Motor neuron (in vitro differentiated cells): ENCODE measurements at regions not wholly inside any gene's neighbourhood (a gene's known extent, or its start where the extent isn't known, plus 50 kb on each side); places are given as distances from the start of the nearest gene placed in this dataset.

Experiments
- ATAC-seq, 8 experiments: fragments of 200-7000 bp; cut with Tn5 transposase; replicated peaks in 6 of 8; 2 replicates each; pipeline ENCODE4 v1.8.0; 2021; ENCODE audit warnings: mild to moderate bottlenecking in 8 of 8, moderate library complexity in 8 of 8
- H3K27ac ChIP-seq, 2 donors: fragments of 250-450 bp; sonication (Bioruptor Pico); 2 replicates each; pipeline ENCODE4 v1.9.0; 2021; ENCODE audit warnings: antibody characterized with exemption in 2 of 2, mild to moderate bottlenecking in 2 of 2, moderate library complexity in 1 of 2
- H3K4me1 ChIP-seq, 2 donors: fragments of 250-450 bp; sonication (Bioruptor Pico); replicated peaks in 1 of 2; 2 replicates each; pipeline ENCODE4 v1.6.1; 2021; ENCODE audit warnings: antibody characterized with exemption in 2 of 2, mild to moderate bottlenecking in 2 of 2, moderate library complexity in 1 of 2
- H3K4me3 ChIP-seq, 5 donors: fragments of 250-450 bp; sonication (Bioruptor Pico); 2 replicates each; pipeline ENCODE4 v1.9.0; 2021; ENCODE audit warnings: antibody characterized with exemption in 5 of 5, mild to moderate bottlenecking in 5 of 5, moderate library complexity in 4 of 5
- WGBS, 10 experiments: fragments of 450-650 bp; shearing (Covaris generic); methylation state at CpG; one replicate each; pipeline ENCODE4 v1.0.0; 2022; 5-methylcytosine and 5-hydroxymethylcytosine counted together
- in situ Hi-C, 9 experiments: fragments of 400-800 bp; cut with MboI; loops; one replicate each; pipeline ENCODE4 v1.15.0; 2021; ENCODE audit warnings: low sequenced_read_pairs in 9 of 9, low pct_unique_long_range_greater_than_20kb in 2 of 9; ENCODE audit not compliant: unreplicated experiment in 9 of 9

DNA sequence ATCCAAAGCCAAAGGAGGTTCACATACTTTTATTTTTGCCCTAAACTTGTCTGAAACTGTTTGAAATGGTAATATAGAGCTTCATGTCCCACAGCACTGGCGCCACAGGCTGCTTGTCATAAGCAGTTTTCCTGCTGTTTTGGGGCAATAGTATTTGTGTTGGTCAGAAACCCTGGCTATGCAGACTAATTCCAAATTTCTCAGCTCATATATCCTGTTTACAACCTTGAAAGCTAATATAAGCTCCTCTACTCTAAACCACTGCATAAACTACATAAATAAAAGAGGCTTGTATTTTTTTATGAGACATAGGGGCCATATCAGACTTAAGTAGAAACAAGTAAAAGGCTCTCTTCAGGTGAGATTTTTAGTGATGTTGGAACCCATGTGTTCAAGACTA lies 736.8 kb upstream of the ID2 start:
- no peak overlapping the region for H3K27ac ChIP-seq
- in situ Hi-C loops = no loop called here
- no peak overlapping the region for H3K4me3 ChIP-seq
- H3K4me1 ChIP-seq = no peaks in the 10 kb centered on the region
- no peak for ATAC-seq
- 63 to 100% (median 85%) methylated on average over 1 of the region's 1 CpG; no CpG with 5 or more reads in 2 of the 10 experiments for WGBS, 10 experiments

DNA sequence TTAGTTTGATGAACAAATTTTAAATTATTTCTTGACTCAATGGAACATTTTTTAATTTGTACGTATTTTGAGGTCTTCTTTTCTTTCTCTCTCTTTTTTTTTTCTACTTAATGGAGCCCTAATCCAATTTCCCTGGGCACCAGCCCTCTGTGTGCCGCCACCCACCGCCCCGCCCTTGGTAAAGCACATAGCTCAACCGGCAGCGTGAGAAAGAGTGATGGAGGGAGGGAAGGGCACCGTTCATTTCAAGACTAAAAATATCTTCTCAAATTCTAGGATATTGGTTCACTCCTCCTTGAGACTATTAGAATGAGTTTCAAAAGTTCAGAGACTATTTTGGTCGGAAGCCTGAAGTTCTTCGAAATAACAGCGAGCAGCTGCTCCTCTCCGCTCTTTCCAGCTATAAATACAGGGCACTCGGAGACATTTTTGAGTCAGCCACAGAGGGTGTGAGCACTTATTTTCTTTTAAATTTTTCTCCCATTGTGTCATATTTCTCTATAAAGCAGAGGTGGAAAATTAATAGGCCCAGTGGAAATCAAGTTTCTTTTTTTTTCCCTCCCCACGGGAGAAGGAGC lies 731.7 kb upstream of the ID2 start:
- in situ Hi-C loops = no loop called here
- 11 to 97% (median 79%) methylated on average over 6 to 12 of the region's 13 CpGs; no CpG with 5 or more reads in 2 of the 10 experiments for WGBS, 10 experiments
- ATAC-seq = peak in 1 of 8 experiments; percentile 17
- H3K4me1 ChIP-seq = peaks cover 7 to 15% of the 10 kb centered on the region in 2 donors
- no peak overlapping the region for H3K4me3 ChIP-seq
- H3K27ac ChIP-seq = no peak overlapping the region

DNA sequence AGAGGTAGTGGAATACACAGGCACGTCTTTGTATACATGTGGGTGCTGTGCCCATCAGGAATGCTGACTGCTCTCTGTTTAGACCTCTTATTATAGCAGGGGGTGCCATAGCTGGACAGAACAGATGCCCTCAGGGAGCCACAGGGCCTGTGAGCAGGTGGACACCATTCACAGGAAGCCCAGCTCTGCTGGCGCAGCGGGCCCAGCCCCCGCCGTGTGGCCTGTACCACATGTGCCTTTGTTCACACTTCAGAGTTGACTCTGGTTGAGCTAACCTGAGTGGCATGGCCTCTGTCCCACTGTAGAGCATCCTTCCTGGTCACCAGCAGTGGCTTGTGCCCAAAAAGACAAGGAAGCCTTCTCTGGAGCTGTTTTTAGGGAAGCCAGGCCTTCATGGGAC lies 730.9 kb upstream of the ID2 start:
- no peak overlapping the region for H3K27ac ChIP-seq
- ATAC-seq = no peak
- WGBS, 10 experiments = 80 to 89% (median 89%) methylated on average over 1 to 3 of the region's 5 CpGs; no CpG with 5 or more reads in 7 of the 10 experiments
- H3K4me1 ChIP-seq = peaks cover 7 to 16% of the 10 kb centered on the region in 2 donors
- H3K4me3 ChIP-seq = no peak overlapping the region
- in situ Hi-C loops = no loop called here

DNA sequence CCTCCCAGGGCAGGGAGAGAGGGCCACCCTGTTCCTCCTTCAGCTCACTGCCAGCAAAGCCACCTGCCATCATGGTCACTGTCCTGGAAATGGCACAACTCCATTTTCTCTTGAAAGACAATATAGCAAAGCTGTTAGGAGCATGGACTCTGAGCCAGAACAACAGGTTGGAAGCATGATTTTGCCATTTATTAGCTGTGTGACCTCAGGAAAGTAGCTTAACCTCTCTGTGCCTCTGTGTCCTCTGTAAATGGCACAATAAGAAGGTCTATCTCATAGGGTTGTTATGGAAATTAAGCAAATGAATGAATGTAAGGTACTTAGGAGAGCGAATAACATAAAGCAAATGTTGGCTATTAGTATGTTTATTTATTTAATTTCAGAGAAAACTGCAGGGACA lies 730.4 kb upstream of the ID2 start:
- Histone ChIP-seq H3K27ac (no peak overlapping the region), H3K4me3 (no peak overlapping the region), H3K4me1 (peaks cover 7 to 16% of the 10 kb centered on the region in 2 donors)
- ATAC-seq = no peak
- in situ Hi-C loops = no loop called here
- 83 to 100% (median 100%) methylated on average over 1 of the region's 1 CpG; no CpG with 5 or more reads in 5 of the 10 experiments for WGBS, 10 experiments

DNA sequence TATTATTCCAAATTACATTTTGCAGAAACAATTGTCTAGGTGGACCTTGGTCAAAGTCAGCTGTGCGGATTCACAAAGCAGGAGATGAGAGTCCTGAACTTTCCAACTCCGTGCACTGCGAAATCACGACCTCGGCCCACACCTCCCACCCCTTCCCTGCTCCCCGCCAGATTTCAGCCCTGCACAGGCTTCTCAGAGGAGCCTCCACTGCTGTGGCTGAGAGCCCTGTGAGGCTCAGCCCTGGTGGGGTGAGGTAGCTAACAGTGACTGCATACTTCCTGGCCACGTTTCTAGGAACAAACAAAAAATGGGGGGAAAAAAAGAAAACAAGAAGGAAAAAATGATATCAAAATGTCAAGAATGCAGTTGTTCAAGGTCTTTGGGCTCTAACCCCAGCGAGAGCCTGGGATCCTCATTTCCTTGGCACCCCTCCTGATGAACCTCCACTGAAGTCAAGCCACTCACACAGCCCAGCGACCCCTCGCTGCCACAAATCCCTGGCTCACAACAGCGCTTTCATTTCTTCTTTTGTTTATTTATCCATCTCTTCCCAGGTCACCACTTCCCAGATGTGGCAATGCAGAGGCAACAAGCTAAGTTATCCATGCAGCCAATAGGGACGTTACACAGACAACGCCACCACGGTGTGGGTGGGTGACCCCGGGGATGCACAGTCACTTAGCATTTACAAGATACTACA lies 729.7 kb upstream of the ID2 start:
- H3K27ac ChIP-seq = no peak overlapping the region
- 60 to 93% (median 86%) methylated on average over 3 to 9 of the region's 15 CpGs; no CpG with 5 or more reads in 1 of the 10 experiments for WGBS, 10 experiments
- H3K4me3 ChIP-seq = no peak overlapping the region
- ATAC-seq = no peak
- in situ Hi-C loops = no loop called here
- peaks cover 7 to 16% of the 10 kb centered on the region in 2 donors for H3K4me1 ChIP-seq

DNA sequence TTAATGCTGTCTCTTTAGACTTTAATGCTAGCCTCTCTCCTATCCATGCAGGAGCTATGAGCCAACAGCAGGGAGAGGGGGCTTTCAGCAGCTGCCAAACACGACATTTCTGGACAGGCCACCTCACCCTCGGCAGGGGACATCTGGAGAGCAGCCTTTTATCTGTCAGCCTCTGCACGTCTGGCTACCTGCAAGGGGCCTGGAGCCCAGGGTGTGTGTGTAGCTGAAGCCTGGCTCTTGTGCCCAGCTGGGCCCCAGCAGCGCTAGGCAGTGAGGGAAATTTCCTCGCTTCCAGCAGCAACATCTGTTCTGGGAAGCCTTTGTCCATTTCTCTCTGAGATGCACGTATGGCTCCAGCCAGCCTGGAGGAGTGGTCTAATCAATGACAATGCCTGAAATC lies 728.7 kb upstream of the ID2 start:
- in situ Hi-C loops = no loop called here
- 0 to 58% (median 43%) methylated on average over 1 to 4 of the region's 6 CpGs; no CpG with 5 or more reads in 3 of the 10 experiments for WGBS, 10 experiments
- peak in 5 of 8 experiments; percentile 19 to 65 (median 40) for ATAC-seq

DNA sequence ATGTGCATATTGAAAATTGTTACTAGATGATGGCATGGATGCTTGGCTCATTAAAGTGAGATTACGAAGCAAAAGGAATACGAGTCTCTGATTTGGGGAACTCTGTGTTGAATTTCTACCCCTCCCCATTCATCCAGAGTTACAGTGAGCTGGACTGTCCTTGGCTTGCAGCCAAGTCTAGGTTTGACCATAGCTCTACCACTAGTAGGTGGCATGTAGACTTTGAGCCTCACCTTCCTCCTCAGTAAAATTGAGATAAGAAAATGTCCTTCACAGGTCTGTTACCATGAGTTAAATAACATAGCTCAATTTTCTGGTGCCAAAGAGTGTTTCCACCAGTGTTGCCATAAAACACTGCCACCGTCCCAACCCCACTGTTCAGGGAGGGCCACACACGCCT lies 727.6 kb upstream of the ID2 start:
- peaks cover 7 to 16% of the 10 kb centered on the region in 2 donors for H3K4me1 ChIP-seq
- no peak overlapping the region for H3K27ac ChIP-seq
- WGBS, 10 experiments = 50 to 90% (median 50%) methylated on average over 2 to 3 of the region's 4 CpGs; no CpG with 5 or more reads in 5 of the 10 experiments
- in situ Hi-C loops = no loop called here
- ATAC-seq = no peak
- H3K4me3 ChIP-seq = no peak overlapping the region

More for the DNA sequence above, 728.7 kb upstream of the ID2 start:
- Histone ChIP-seq H3K27ac (peak overlapping the region in 1 of 2 donors; percentile 23), H3K4me3 (no peak overlapping the region), H3K4me1 (peaks cover 7 to 16% of the 10 kb centered on the region in 2 donors)

DNA sequence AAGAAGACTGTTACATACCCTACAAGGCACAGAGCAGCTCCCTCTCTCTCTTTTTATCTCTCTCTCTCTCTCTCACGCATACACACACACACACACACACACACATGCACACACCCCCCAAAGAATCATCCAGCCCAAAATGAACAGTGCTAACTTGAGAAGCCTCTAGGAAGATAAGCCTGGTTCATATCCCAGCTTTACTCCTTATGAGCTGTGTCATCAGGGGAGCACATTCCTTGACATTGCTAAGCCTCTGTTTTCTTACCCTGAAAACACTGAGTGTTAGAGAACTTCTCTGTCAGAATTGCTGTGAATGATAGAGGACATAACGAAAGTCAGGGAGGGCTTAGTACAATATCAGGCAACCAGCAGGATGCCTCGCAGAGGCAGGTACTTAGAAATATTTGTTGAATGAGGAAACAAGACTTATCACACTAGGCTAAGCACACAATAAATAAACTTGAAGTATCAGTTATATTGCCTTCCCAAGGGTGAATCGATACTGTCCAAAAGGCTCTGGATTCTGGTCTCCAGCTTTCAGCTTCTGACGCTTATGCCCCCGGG lies 725.6 kb upstream of the ID2 start:
- Histone ChIP-seq H3K4me3 (no peak overlapping the region), H3K27ac (no peak overlapping the region), H3K4me1 (peaks cover 7 to 16% of the 10 kb centered on the region in 2 donors)
- in situ Hi-C loops = no loop called here
- WGBS, 10 experiments = 67 to 100% (median 92%) methylated on average over 1 to 6 of the region's 6 CpGs; no CpG with 5 or more reads in 1 of the 10 experiments
- ATAC-seq = peak in 1 of 8 experiments; percentile 20

DNA sequence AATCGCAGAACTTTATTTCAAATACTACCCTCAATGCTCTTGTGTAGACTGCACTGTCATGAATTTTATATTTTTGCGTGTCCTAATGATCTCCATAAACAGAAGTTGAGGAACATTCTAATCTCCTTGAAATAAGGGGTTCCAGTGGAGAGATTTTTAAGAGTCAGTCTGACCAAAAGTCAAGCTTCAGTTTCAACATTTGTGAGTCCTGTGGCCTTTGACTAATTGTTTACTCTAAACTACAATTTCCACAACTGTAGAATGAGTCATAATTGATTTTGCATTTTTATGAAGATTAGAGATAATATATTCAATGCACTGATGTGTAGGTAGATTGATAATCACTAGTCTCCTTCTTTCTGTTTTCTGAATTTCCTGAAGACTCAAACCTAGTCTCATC lies 720.3 kb upstream of the ID2 start:
- ATAC-seq = no peak
- H3K4me1 ChIP-seq = no peaks in the 10 kb centered on the region
- 20 to 100% (median 74%) methylated on average over 1 to 2 of the region's 2 CpGs; no CpG with 5 or more reads in 2 of the 10 experiments for WGBS, 10 experiments
- in situ Hi-C loops = no loop called here
- no peak overlapping the region for H3K27ac ChIP-seq
- no peak overlapping the region for H3K4me3 ChIP-seq

DNA sequence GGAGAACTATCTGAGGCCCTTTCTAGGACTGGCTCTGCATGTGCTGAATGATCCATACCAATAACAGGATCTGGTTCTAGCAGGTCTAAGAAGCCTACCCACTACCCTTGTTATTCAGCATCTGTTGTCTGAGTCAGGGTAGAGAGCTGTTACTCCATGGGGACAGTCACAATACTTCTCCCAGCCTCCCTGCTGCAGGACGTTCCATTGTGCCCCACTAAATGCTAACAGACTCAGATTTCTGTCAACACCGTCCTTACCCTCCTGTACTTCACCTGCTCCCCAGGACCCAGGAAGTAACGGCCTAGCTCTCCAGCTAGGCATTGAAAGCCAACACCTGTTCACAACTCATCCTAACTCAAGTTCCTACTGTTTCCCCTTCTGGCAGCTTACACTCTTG lies 719.7 kb upstream of the ID2 start:
- peak in 2 of 8 experiments; percentile 58 to 68 for ATAC-seq
- in situ Hi-C loops = no loop called here
- Histone ChIP-seq H3K27ac (no peak overlapping the region), H3K4me1 (no peaks in the 10 kb centered on the region), H3K4me3 (no peak overlapping the region)
- WGBS, 10 experiments = 17 to 83% (median 44%) methylated on average over 1 to 3 of the region's 3 CpGs; no CpG with 5 or more reads in 1 of the 10 experiments

DNA sequence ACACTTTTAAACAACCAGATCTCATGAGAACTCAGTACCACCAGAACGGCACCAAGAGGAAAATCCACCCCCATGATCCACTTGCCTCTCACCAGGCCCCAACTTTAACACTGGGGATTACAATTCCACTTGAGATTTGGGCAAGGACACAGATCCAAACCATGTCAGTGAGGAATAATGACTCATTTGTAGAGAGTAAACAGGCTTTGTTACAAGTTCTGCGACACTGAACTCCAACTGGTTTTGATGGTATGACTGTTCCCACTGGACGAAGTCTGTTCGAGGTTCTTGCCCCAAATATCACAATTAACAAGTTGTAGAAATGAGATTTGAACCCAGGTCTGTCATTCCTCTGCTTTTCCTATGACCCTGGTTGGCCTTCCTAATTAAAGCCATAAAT lies 718.1 kb upstream of the ID2 start:
- 30 to 100% (median 75%) methylated on average over 1 to 3 of the region's 4 CpGs; no CpG with 5 or more reads in 3 of the 10 experiments for WGBS, 10 experiments
- H3K4me3 ChIP-seq = no peak overlapping the region
- no peak overlapping the region for H3K27ac ChIP-seq
- H3K4me1 ChIP-seq = no peaks in the 10 kb centered on the region
- in situ Hi-C loops = no loop called here
- no peak for ATAC-seq

DNA sequence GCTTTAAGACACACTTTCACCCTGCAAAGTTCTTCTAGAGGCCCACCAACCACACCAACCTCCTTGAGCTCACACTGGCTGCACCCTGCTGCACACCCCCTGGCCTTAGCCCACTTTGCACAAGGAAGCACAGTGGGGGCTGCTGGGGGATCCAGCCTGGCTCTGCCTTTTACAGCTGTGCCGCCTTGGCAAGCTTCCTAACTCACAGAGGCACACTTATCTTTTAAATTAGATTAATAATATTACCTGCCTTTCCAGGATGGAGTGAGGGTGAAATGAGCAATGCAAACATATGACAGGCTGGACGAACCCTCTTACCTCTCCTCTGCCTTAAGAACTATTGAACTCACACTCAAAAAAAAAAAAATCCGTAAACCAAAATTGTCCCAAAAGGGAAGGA lies 715.8 kb upstream of the ID2 start:
- Histone ChIP-seq H3K4me3 (no peak overlapping the region), H3K27ac (no peak overlapping the region), H3K4me1 (no peaks in the 10 kb centered on the region)
- no peak for ATAC-seq
- WGBS, 10 experiments = 40 to 79% (median 51%) methylated on average over 1 to 3 of the region's 3 CpGs; no CpG with 5 or more reads in 4 of the 10 experiments
- in situ Hi-C loops = no loop called here

DNA sequence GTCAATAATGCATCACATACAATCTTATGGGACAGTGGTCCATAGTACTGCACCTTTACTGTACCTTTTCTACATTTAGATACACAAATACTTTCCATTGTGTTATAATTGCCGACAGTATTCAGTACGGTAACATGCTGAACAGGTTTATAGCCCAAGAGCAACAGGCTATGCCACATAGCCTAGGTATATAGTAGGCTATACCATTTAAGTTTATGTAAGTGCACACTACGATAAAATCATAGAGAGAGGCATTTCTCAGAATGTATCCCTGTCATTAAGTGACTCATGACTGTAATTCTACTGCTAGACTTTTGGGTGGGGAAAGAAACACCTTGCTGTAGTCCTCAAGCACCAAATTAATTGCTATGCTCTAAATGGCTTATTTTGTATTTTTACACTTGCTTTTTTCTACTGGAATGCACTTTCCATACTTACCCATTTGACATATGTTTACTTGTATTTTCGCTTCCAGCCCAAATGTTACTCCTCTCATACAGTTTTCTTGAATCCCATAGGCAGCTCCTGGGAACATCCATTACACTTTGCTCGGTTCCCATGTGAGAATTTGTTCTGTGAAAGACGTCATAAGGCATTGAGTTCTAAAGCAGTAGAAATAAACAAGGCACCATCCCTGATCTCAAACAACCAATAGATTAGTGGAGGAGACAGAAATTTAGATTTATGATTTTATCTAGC lies 714.0 kb upstream of the ID2 start:
- in situ Hi-C loops = no loop called here
- Histone ChIP-seq H3K4me3 (no peak overlapping the region), H3K27ac (no peak overlapping the region), H3K4me1 (no peaks in the 10 kb centered on the region)
- ATAC-seq = no peak
- WGBS, 10 experiments = 42 to 100% (median 92%) methylated on average over 2 to 6 of the region's 6 CpGs; no CpG with 5 or more reads in 1 of the 10 experiments
